ENCODE measurements at regions not wholly inside any gene's neighbourhood (a gene's known extent, or its start where the extent isn't known, plus 50 kb on each side); places are given as distances from the start of the nearest gene placed in this dataset.
A peak's percentile ranks its signal among the peaks of the same experiment; 100 is the strongest.
"Not testable (repeated sequence)": the region's sequence is repeated elsewhere in the genome, so short reads cannot be mapped to it uniquely, and the experiment has no call there.

DNA sequence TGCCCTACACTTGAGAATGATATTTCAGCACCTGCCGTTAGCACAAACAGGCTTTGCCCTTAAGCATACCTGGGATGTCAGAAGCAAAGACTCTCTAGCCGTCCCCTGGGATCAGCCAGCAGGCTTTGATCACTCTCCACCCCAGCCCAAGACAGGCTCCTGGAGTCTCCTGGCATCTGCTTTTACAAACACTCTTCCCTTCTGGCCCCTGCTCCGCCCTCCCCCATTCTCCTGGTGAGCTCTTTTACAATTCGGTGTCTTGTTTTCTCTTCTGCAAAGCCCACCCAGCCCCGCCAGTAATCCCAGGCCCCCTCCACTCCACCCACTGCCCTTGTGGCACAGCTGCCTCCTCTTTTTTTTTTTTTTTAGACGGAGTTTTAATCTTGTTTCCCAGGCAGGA lies 50.4 kb downstream of the KATNIP start:
- no peak for DNase-seq

DNA sequence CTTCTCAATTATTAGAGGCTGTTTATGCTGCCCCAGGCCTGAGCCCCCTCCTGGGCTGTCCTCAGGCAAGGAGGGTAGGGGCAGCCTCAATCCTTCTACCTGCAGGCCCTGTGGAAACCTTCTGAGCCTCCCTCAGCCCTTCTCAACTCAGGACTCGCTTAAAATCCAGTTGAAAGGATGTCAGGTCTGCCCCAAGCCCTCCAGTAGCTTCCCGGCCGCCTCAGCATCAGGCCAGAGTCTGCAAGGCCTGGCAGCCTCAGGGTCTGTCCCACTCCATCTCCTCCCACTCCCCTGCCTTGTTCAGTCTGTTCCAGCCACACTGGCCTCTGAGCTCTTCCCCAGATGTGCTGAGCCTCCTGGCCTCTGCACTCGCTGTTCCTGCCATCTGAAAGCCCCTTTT lies 52.2 kb downstream of the KATNIP start:
- no peak for DNase-seq

DNA sequence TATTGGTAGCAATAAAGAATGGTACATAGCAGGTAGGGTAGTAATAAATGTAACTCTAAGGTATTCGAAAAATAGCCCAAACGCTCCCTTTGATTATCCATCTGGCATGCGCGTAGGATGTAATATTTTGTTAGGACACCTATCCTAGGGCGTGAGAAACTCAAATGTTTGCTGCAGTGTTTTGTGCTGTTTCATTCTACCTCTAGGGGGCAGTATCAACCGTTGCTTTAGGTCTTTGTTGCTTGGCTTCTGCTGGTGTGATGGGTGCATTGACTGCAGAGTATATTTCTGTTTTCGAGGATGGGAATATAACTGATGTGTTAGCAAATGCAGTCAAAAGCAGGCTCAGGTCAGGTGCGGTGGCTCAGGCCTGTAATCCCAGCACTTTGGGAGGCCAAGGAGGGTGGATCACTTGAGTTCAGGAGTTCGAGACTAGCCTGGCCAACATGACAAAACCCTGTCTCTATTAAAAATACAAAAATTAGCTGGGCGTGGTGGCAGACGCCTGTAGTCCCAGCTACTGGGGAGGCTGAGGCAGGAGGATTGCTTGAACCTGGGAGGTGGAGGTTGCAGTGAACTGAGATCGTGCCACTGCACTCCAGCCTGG lies 55.7 kb downstream of the KATNIP start:
- peak in 1 of 2 donors; percentile 62 for DNase-seq

GRCh38 chr16:27611340-27611739 lies 61.4 kb downstream of the KATNIP start:
- no peak for DNase-seq

- DNase-seq, result no peak
Observed at GRCh38 chr16:27613238-27613791, 63.4 kb downstream of the KATNIP start.

DNA sequence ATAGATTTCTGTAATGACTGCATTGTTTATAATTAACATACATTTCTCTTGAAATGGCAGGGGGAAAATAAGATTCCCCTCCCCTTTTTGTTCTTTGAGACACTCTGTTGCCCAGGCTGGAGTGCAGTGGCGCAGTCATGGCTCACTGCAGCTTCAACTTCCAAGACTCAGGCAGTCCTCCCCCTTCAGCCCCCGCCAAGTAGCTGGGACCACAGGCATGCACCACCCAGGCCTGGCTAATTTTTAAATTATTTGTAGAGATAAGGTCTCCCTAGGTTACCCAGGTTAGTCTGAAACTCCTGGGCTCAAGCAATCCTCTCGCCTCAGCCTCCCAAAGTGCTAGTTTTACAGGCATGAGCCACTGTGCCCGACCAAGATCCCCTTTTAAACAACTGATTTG lies 67.7 kb downstream of the KATNIP start:
- DNase-seq, result no peak

GRCh38 chr16:27618165-27618564 lies 68.2 kb downstream of the KATNIP start:
- DNase-seq, result no peak

GRCh38 chr16:27618606-27619327 lies 68.8 kb downstream of the KATNIP start:
- no peak for DNase-seq

DNA sequence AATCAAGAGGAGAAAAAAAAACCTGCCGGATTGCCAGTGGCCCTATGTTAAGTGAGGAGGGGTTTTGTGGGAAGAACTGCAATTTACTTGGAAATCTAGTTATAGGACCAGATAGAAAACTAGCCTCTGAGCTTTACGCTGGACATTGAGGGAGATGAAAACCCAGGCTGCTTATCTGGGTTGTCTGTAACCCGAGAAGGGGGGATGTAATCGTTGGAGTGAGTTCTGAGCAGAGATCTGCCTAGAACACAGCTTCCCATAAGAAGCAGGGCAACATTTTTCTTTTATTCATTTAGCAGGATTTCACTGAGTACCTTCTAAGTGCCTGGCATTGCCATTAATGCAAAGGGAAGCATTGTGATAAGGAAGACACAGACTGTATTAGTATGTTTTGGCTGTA lies 70.6 kb downstream of the KATNIP start:
- DNase-seq, result no peak

DNA sequence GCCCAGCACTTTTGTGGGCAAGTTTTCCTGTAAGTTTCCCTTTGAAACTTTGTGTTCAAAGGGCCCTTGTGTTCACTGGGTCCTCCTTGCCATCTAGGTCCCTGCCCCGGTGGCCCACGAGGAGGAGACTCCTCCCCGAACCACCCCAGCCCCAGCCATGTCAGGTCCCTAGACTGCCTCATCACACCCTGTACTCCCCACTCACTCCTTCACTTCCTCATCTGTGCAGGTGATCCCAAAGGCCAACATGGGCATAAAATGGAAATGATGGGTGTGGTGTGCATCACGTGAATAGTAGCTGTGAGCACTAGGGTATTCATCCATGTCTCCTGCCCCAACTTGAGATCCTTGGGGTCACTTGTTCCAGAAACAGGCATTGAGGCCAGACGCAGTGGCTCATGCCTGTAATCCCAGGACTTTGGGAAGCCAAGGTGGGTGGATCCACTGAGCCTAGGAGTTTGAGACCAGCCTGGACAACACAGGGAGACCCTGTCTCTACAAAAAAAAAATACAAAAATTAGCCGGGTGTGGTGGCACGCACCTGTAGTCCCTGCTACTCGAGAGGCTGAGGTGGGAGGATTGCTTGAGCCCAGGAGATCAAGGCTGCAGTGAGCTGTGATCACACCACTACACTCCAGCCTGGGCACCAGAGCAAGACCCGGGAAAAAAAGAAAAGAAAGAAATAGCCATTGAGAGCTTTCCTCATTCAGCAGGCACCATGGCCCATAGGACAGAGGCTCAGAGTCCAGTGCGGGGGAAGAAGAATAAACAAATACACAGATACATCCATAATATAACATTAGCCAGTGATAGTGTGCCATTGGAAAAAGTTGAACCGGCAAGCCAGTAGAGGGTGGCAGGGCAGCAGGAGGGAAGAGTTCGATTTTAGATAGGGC lies 74.5 kb downstream of the KATNIP start:
- DNase-seq, result no peak

DNA sequence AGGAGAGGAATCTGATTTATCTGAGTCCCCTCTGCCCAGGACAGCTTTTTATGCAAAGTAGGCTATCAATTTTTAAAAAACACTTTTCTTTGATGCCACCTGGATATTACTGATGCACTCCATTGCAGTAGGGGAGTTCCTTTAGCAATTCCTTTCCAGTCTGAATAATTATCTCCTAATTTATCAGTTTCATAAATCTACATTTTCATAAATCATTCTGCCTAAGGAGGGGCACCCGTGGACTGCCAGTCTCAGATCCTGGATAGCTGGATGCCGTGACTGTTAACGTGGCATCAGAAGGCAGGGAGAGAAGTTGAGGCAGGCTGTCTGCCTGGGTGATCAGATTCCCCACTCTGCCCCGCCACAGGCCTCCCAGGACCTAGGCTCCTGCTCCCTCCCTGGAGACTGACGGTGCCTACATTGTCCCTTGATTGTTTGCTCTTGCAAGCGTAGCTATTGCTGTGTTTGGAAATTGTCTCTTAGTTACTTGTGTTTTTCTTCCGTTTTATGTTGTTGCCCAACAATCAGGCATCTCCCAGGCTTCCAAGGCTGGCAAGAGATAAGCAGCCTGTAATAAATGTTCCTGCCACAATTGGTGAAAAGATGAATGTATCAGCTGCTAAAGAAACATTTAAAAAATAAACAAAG lies 75.2 kb downstream of the KATNIP start:
- DNase-seq, result no peak

- no peak for DNase-seq
Observed at GRCh38 chr16:27627136-27627535, 77.2 kb downstream of the KATNIP start.

- DNase-seq, result peak; percentile 52 to 58
Observed at GRCh38 chr16:27628241-27628942, 78.4 kb downstream of the KATNIP start.

GRCh38 chr16:27628943-27629462 lies 79.1 kb downstream of the KATNIP start:
- not testable (repeated sequence) for DNase-seq

GRCh38 chr16:27632216-27632615 lies 82.3 kb downstream of the KATNIP start:
- no peak for DNase-seq

DNA sequence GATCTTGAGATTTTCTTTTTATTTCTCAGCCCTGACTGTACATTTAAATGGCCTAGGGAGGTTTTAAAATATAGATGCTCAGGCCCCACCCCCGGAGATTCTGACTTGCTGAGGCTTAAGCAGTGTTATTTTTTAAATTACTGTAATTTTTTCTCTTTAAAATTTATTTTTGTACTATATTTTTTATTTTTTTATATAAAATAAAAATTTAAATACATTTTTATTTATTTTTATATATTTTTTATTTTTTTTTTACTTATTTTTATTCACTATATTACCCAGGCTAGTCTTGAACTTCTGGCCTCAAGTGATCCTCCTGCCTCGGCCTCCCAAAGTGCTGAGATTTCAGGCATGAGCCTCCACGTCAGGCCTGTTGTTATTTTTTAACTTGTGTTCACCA lies 83.3 kb downstream of the KATNIP start:
- no peak for DNase-seq

DNA sequence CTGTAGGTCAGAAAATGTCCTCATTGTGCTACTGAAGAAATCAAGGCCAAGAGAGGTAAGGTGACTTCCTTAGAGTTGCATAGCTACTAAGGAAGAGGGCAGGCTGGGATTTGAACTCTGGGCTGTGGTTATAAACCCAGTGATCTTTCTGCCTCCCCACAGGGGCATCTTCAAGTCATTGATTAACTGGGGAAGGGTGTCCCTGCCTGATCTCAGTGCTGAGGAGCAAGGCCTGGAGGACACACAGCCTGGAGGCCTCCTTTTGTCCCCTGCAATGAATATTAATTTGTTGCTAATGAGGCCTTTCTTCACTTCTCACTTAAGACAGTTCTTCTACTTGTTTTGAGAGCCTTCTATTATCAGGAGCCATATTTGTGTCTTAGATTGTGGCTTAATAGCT lies 83.8 kb downstream of the KATNIP start:
- DNase-seq, result no peak

DNA sequence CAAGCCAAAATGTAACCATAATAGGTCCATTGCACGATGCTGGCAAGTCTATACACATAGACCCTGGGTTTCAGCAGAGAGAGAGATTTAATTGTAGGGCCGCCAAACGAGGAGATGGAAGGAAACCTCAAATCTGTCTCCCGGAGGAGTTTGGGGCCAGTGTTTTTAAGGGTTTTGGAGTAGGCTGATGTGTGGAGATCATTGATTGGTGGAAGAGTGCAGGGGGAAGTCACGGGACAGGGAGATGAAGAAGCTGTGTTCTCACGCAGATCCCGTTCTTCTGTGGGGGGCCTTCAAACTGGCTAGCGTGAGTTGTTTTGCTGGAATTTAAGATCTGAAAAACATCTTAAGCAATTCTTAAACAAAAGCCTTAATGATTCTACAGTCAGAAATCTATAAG lies 84.8 kb downstream of the KATNIP start:
- DNase-seq, result no peak

DNA sequence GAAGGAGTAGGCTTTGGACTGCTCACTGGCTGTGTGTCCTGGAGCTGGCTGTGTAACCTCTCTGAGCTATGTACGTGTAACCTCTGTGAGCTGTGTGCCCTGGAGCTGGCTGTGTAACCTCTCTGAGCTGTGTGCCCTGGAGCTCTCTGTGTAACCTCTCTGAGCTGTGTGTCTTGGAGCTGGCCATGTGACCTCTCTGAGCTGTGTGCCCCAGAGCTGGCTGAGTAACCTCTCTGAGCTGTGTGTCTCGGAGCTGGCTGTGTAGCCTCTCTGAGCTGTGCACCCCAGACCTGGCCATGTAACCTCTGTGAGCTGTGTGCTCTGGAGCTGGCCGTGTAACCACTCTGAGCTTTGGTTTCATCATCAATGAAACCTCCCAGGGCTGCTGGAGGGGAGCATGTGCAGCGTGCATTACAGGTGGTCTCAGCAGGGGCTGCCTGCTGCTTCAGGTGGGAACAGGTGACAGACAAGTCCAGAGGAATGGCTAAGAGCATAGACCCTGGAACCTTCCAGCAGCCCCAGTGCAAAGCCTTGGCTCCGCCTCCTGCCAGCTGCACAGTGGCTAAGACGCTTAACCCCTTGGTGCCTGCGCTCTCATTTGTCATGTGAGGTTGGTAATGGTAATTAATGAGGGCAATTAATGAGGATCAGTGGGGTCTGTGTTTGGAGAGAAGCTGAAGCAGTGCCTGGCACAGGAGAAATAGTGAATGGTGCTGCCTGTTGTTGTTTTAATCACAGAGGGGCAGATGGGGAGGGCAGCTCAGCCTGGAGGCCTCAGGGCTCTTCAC lies 86.7 kb downstream of the KATNIP start:
- no peak for DNase-seq

DNA sequence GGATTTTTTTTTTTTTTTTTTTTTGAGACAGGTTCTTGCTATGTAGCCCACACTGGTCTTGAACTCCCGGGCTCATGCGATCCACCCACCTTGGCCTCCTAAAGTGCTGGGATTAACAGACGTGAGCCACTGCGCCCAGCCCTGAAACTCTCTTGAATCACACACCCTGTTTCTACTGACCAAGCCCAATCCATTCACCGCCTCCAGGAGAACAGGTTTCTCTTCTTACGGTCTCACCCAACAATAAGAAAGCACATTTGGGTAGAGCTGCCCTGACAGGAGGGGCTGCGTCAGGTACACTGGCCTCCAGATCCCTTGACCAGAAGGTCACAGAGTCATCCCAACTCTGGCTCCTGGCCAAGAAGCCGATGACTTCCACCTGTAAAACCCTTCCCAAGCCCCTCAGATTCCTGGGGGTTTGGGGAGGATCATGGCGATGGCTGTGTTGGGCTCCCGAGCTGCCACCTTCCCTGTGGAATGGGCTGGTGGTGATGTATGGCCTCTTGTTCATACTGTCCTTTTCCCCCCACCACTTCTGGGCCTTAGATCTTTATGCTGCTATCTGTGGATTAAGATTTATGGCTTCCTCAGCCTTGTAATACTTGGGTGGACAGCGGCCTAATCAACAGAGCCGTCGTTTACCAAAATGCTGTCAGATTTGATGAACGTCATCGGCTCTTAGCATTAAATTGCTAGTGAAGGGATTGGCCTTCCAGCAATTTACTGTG lies 89.1 kb downstream of the KATNIP start:
- DNase-seq, result no peak

Measured in inflammatory macrophage treated with lipopolysaccharide for 1 hour (primary cell).